ENCODE measurements at regions not wholly inside any gene's neighbourhood (a gene's known extent, or its start where the extent isn't known, plus 50 kb on each side); places are given as distances from the start of the nearest gene placed in this dataset.
A peak's percentile ranks its signal among the peaks of the same experiment; 100 is the strongest.

- TF ChIP-seq CBFA2T3 (IDR thresholded peaks at IDR 0.05) = peak; percentile 93
- TF ChIP-seq XRCC3 (IDR thresholded peaks at IDR 0.05) = no peak
- TF ChIP-seq GABPB1 (CRISPR knock-in tag; IDR thresholded peaks at IDR 0.05) = 0 out of 2 replicates have a peak, but pooled peaks have one; percentile 26
- peak; percentile 37; the same call in 1 of the 2 replicates for TF ChIP-seq ZBTB2 (IDR thresholded peaks at IDR 0.05)
- no peak for TF ChIP-seq ZNF780A (CRISPR knock-in tag; IDR thresholded peaks at IDR 0.05)
- TF ChIP-seq TGIF2 (CRISPR knock-in tag; IDR thresholded peaks at IDR 0.05) = no peak
- no peak for TF ChIP-seq ZNF764 (CRISPR knock-in tag; IDR thresholded peaks at IDR 0.05; ENCODE audit: low read depth)
- no peak for TF ChIP-seq BMI1 (IDR thresholded peaks at IDR 0.05; ENCODE audit: low read length)
- TF ChIP-seq KLF13 (tag; IDR thresholded peaks at IDR 0.05; ENCODE audit: borderline replicate concordance, low read depth) = no peak
- no peak for TF ChIP-seq ZNF668 (CRISPR knock-in tag; IDR thresholded peaks at IDR 0.05)
- no peak for TF ChIP-seq ZNF165 (CRISPR knock-in tag; IDR thresholded peaks at IDR 0.05; ENCODE audit: borderline replicate concordance)
- no peak for TF ChIP-seq ZC3H11A (IDR thresholded peaks at IDR 0.05; ENCODE audit: low read depth, low read length)
- peak; percentile 82; the same call in 1 of the 2 replicates for TF ChIP-seq NFRKB (IDR thresholded peaks at IDR 0.05; ENCODE audit: low read depth)
- no peak for TF ChIP-seq SNRNP70 (optimal IDR thresholded peaks at IDR 0.05; ENCODE audit: low read depth, low read length)
- TF ChIP-seq ZNF644 (tag; IDR thresholded peaks at IDR 0.05; ENCODE audit: low read depth) = no peak; the same call in 1 of the 2 replicates
- no peak for TF ChIP-seq ZNF277 (CRISPR knock-in tag; IDR thresholded peaks at IDR 0.05; ENCODE audit: borderline replicate concordance)
- no peak for TF ChIP-seq HNRNPK (IDR thresholded peaks at IDR 0.05; ENCODE audit: low read depth, low read length, poor library complexity, severe bottlenecking)
- no peak for TF ChIP-seq MED1 (CRISPR knock-in tag; IDR thresholded peaks at IDR 0.05; ENCODE audit: borderline replicate concordance)
- no peak for TF ChIP-seq ZNF583 (CRISPR knock-in tag; IDR thresholded peaks at IDR 0.05)
- no peak for TF ChIP-seq USF1 (CRISPR knock-in tag; IDR thresholded peaks at IDR 0.05)
- TF ChIP-seq CBX8 (IDR thresholded peaks at IDR 0.05; ENCODE audit: borderline replicate concordance, extremely low read depth, low read depth, low read length, poor library complexity, severe bottlenecking) = no peak
- TF ChIP-seq TAF7 (tag; IDR thresholded peaks at IDR 0.05) = peak; percentile 46; the same call in 1 of the 2 replicates
- TF ChIP-seq LCOR (CRISPR knock-in tag; IDR thresholded peaks at IDR 0.05) = peak; percentile 82
- TF ChIP-seq FOXP1 (CRISPR knock-in tag; IDR thresholded peaks at IDR 0.05) = no peak
- TF ChIP-seq NR2F6 (CRISPR knock-in tag; IDR thresholded peaks at IDR 0.05) = no peak
- TF ChIP-seq PYGO2 (tag; IDR thresholded peaks at IDR 0.05) = no peak
- TF ChIP-seq CEBPB (tag; IDR thresholded peaks at IDR 0.05) = peak; percentile 91
Measured at GRCh38 chr10:7027913-7028808, 382.7 kb downstream of the SFMBT2 start (continued).
